ENCODE measurements at regions not wholly inside any gene's neighbourhood (a gene's known extent, or its start where the extent isn't known, plus 50 kb on each side); places are given as distances from the start of the nearest gene placed in this dataset.

GRCh38 chr16:73543970-73544599 lies 496.2 kb upstream of the ZFHX3 start:
- Histone ChIP-seq H3K4me2 (no peak overlapping the region), H3K9me3 (no peaks in the 10 kb centered on the region), H4K20me1 (no peaks in the 10 kb centered on the region), H3K27ac (no peak overlapping the region), H3K4me3 (no peak overlapping the region), H3K27me3 (peaks cover 42% of the 10 kb centered on the region; the same call in 1 of the 2 replicates), H3K4me1 (no peaks in the 10 kb centered on the region), H3K9ac (no peak overlapping the region), H3K36me3 (no peaks in the 10 kb centered on the region)
- TF ChIP-seq Cebpa-rat (IDR thresholded peaks at IDR 0.05) = no peak

- Histone ChIP-seq H3K27me3 (peaks cover 42% of the 10 kb centered on the region; the same call in 1 of the 2 replicates), H3K4me3 (no peak overlapping the region), H3K9me3 (no peaks in the 10 kb centered on the region), H3K36me3 (no peaks in the 10 kb centered on the region), H3K27ac (no peak overlapping the region), H3K4me2 (no peak overlapping the region), H4K20me1 (no peaks in the 10 kb centered on the region), H3K4me1 (no peaks in the 10 kb centered on the region), H3K9ac (no peak overlapping the region)
- TF ChIP-seq Cebpa-rat (IDR thresholded peaks at IDR 0.05) = no peak
These were observed 495.5 kb upstream of the ZFHX3 start for GRCh38 chr16:73543331-73543969.

GRCh38 chr16:73542885-73543284 lies 495.0 kb upstream of the ZFHX3 start:
- Histone ChIP-seq H3K4me1 (no peaks in the 10 kb centered on the region), H3K9ac (no peak overlapping the region), H3K9me3 (no peaks in the 10 kb centered on the region), H3K4me2 (no peak overlapping the region), H3K27ac (no peak overlapping the region), H3K4me3 (no peak overlapping the region), H3K27me3 (peaks cover 40% of the 10 kb centered on the region; the same call in 1 of the 2 replicates), H3K36me3 (no peaks in the 10 kb centered on the region), H4K20me1 (no peaks in the 10 kb centered on the region)
- no peak for TF ChIP-seq Cebpa-rat (IDR thresholded peaks at IDR 0.05)

GRCh38 chr16:73537921-73538320 lies 490.0 kb upstream of the ZFHX3 start:
- Histone ChIP-seq H3K4me1 (no peaks in the 10 kb centered on the region), H3K9ac (no peak overlapping the region), H3K9me3 (0 out of 2 replicates have a peak, but pooled peaks cover under 1% of the 10 kb centered on the region), H3K36me3 (no peaks in the 10 kb centered on the region), H3K27ac (no peak overlapping the region), H3K4me2 (no peak overlapping the region), H3K27me3 (no peaks in the 10 kb centered on the region), H3K4me3 (no peak overlapping the region), H4K20me1 (no peaks in the 10 kb centered on the region)
- TF ChIP-seq Cebpa-rat (IDR thresholded peaks at IDR 0.05) = no peak

- Histone ChIP-seq H3K9me3 (peaks cover 9% of the 10 kb centered on the region), H3K4me3 (no peak overlapping the region), H3K27ac (no peak overlapping the region), H3K36me3 (no peaks in the 10 kb centered on the region), H3K9ac (no peak overlapping the region), H4K20me1 (no peaks in the 10 kb centered on the region), H3K4me1 (no peaks in the 10 kb centered on the region), H3K27me3 (no peaks in the 10 kb centered on the region), H3K4me2 (no peak overlapping the region)
- no peak for TF ChIP-seq Cebpa-rat (IDR thresholded peaks at IDR 0.05)
These were observed 489.0 kb upstream of the ZFHX3 start for GRCh38 chr16:73536931-73537330.

GRCh38 chr16:73531021-73531420 lies 483.1 kb upstream of the ZFHX3 start:
- H3K9me3 ChIP-seq = peaks cover 28% of the 10 kb centered on the region
- H3K36me3 ChIP-seq = no peaks in the 10 kb centered on the region
- H3K4me1 ChIP-seq = 0 out of 2 replicates have a peak, but pooled peaks cover 6% of the 10 kb centered on the region
- H3K4me2 ChIP-seq = no peak overlapping the region
- H3K4me3 ChIP-seq = no peak overlapping the region
- no peak overlapping the region for H3K9ac ChIP-seq
- no peak for TF ChIP-seq Cebpa-rat (IDR thresholded peaks at IDR 0.05)
- H3K27ac ChIP-seq = no peak overlapping the region
- no peaks in the 10 kb centered on the region for H4K20me1 ChIP-seq
- H3K27me3 ChIP-seq = no peaks in the 10 kb centered on the region

- Histone ChIP-seq H3K4me3 (no peak overlapping the region), H3K9ac (no peak overlapping the region), H4K20me1 (no peaks in the 10 kb centered on the region), H3K27me3 (no peaks in the 10 kb centered on the region), H3K4me1 (0 out of 2 replicates have a peak, but pooled peaks cover 6% of the 10 kb centered on the region), H3K4me2 (no peak overlapping the region), H3K27ac (no peak overlapping the region), H3K36me3 (no peaks in the 10 kb centered on the region), H3K9me3 (peaks cover 28% of the 10 kb centered on the region)
- TF ChIP-seq Cebpa-rat (IDR thresholded peaks at IDR 0.05) = no peak
These were observed 482.6 kb upstream of the ZFHX3 start for GRCh38 chr16:73530529-73530928.

- TF ChIP-seq Cebpa-rat (IDR thresholded peaks at IDR 0.05) = no peak
- Histone ChIP-seq H3K9me3 (peaks cover 28% of the 10 kb centered on the region), H3K36me3 (no peaks in the 10 kb centered on the region), H3K27me3 (no peaks in the 10 kb centered on the region), H3K4me3 (no peak overlapping the region), H3K27ac (no peak overlapping the region), H3K9ac (no peak overlapping the region), H4K20me1 (no peaks in the 10 kb centered on the region), H3K4me2 (no peak overlapping the region), H3K4me1 (0 out of 2 replicates have a peak, but pooled peaks cover 6% of the 10 kb centered on the region)
These were observed 481.5 kb upstream of the ZFHX3 start for GRCh38 chr16:73529303-73530012.

GRCh38 chr16:73527187-73527586 lies 479.3 kb upstream of the ZFHX3 start:
- H3K36me3 ChIP-seq = no peaks in the 10 kb centered on the region
- H3K4me1 ChIP-seq = 0 out of 2 replicates have a peak, but pooled peaks cover 6% of the 10 kb centered on the region
- H4K20me1 ChIP-seq = no peaks in the 10 kb centered on the region
- H3K9ac ChIP-seq = no peak overlapping the region
- H3K9me3 ChIP-seq = peaks cover 20% of the 10 kb centered on the region; the same call in 1 of the 2 replicates
- no peak overlapping the region for H3K4me2 ChIP-seq
- no peak overlapping the region for H3K27ac ChIP-seq
- no peak overlapping the region for H3K4me3 ChIP-seq
- H3K27me3 ChIP-seq = no peaks in the 10 kb centered on the region
- no peak for TF ChIP-seq Cebpa-rat (IDR thresholded peaks at IDR 0.05)

Measured in BLaER1 (cell line).